Type B pancreatic cell (in vitro differentiated cells): ENCODE measurements at regions not wholly inside any gene's neighbourhood (a gene's known extent, or its start where the extent isn't known, plus 50 kb on each side); places are given as distances from the start of the nearest gene placed in this dataset.

Experiments
- DNase-seq: peaks from one replicate; pipeline ENCODE4 v3.0.0; 2021; ENCODE audit warnings: mixed read lengths; ENCODE audit not compliant: unreplicated experiment; ENCODE audit errors: extremely low spot score
- H3K27ac Mint-ChIP-seq: 2 replicates; pipeline ENCODE4 v1.8.0; 2021; ENCODE audit warnings: mild to moderate bottlenecking, mixed read lengths
- H3K27me3 Mint-ChIP-seq: 2 replicates; pipeline ENCODE4 v1.8.0; 2021; ENCODE audit warnings: mixed read lengths
- H3K36me3 Mint-ChIP-seq: 2 replicates; pipeline ENCODE4 v1.8.0; 2021; ENCODE audit warnings: mixed read lengths
- H3K4me1 Mint-ChIP-seq: one replicate; pipeline ENCODE4 v1.8.0; 2021; ENCODE audit warnings: mixed read lengths; ENCODE audit not compliant: unreplicated experiment
- H3K4me3 Mint-ChIP-seq: 2 replicates; pipeline ENCODE4 v1.8.0; 2021; ENCODE audit warnings: mild to moderate bottlenecking, mixed read lengths
- H3K9me3 Mint-ChIP-seq: 2 replicates; pipeline ENCODE4 v1.8.0; 2021; ENCODE audit warnings: mixed read lengths
- TF ChIP-seq, protein P1 (sequence below): fragments of 200-600 bp; sonication (generic); conservative IDR thresholded peaks from 2 replicates; pipeline ENCODE4 v1.5.0; 2021; ENCODE audit warnings: antibody characterized with exemption, mild to moderate bottlenecking

DNA sequence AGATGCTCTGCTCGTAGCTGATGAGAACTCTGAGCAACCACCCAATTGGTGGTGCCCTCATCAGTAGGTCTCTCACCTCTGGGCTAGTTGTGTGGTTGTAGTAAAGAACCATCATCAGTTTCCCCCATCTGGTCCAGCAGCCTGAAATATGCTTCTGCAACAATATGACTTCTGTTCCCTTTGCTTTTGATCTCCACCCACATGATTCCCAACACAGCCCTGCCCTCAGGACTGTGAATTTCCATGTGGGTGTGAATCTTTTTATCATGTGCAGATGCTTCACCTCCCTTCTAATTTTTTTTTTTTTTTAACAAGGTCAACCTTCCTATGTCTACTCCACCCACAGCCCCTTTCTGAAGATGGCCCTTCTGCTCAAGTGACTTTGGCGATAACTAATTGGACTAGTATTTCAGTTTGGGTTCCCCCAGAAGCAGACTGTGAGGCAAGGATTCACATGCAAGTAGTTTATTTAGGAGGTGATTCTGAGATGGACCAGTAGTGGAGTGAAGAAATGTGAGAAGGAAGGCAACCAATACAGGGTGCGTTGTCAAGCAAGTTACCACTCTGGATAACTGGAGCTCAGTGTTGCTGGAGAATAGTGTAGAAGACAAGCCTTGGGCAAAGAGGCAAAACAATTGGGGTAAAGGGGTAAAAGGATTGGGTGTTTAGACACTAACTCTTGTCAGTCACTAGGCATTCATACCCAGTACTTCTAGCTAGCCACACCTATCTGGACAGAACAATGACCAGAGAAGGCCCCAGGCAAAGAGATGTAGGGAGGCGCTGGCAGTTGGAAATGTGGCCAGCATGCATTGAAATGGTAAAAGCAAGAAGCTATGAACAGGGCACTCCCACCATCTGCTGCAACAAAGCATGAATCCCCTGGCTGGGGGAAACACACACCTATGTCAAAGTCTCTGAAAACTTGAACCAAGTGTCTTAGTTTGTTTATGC, 466.2 kb downstream of the BCOR start:
- H3K9me3 Mint-ChIP-seq: peaks cover 8% of the 10 kb centered on the region

DNA sequence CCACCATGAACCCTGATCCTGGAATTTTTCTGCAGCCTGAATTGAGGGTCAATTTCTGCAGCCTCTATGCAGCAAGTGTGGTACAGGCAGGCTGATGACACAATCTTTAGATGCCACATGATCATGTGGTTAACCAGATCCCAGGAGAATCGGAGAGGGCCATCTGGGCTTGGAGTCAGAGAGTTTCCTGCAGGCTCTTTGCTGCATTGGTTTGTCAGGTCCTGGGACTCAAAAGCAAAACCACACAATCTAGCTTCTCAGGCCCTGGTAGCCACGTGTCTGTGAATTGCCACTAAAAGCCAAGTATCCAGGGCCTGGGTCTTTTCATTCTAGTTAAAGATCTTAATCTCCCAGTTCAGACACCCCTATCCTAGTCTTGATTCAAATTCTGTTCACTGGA, 464.5 kb downstream of the BCOR start:
- DNase-seq: no peak
- TF ChIP-seq, protein P1, sequence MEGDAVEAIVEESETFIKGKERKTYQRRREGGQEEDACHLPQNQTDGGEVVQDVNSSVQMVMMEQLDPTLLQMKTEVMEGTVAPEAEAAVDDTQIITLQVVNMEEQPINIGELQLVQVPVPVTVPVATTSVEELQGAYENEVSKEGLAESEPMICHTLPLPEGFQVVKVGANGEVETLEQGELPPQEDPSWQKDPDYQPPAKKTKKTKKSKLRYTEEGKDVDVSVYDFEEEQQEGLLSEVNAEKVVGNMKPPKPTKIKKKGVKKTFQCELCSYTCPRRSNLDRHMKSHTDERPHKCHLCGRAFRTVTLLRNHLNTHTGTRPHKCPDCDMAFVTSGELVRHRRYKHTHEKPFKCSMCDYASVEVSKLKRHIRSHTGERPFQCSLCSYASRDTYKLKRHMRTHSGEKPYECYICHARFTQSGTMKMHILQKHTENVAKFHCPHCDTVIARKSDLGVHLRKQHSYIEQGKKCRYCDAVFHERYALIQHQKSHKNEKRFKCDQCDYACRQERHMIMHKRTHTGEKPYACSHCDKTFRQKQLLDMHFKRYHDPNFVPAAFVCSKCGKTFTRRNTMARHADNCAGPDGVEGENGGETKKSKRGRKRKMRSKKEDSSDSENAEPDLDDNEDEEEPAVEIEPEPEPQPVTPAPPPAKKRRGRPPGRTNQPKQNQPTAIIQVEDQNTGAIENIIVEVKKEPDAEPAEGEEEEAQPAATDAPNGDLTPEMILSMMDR: no peak
- Mint-ChIP-seq H3K9me3 (peaks cover 8% of the 10 kb centered on the region), H3K27ac (no peak overlapping the region), H3K4me1 (no peaks in the 10 kb centered on the region), H3K4me3 (no peak overlapping the region), H3K27me3 (no peaks in the 10 kb centered on the region), H3K36me3 (no peaks in the 10 kb centered on the region)

More for the DNA sequence above, 466.2 kb downstream of the BCOR start:
- Mint-ChIP-seq H3K4me3 (no peak overlapping the region), H3K27ac (no peak overlapping the region), H3K27me3 (no peaks in the 10 kb centered on the region), H3K4me1 (no peaks in the 10 kb centered on the region), H3K36me3 (no peaks in the 10 kb centered on the region)
- no peak for DNase-seq
- TF ChIP-seq, protein P1: no peak

DNA sequence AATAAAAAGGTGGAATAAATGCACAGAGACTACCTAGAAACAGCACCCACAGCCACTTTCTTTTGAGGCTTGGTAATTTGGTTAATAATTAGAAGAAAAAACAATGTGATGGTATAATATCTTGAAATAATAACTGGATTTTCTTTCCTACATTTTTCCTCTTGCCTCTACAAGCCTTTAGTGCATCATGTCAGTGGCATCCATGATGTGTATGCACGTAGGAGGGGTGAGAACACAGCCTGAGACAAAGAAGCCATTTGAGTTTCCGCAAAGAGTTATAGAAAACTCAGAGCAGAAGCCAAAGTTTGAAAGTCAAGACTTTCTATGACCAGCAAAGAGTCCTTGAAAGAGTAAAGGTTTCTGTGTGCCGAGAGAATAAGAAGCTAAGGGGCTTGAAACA, 461.3 kb downstream of the BCOR start:
- Mint-ChIP-seq H3K36me3 (no peaks in the 10 kb centered on the region), H3K9me3 (peaks cover 14% of the 10 kb centered on the region), H3K4me3 (no peak overlapping the region), H3K27me3 (no peaks in the 10 kb centered on the region), H3K27ac (no peak overlapping the region), H3K4me1 (no peaks in the 10 kb centered on the region)
- no peak for DNase-seq
- TF ChIP-seq, protein P1: no peak

DNA sequence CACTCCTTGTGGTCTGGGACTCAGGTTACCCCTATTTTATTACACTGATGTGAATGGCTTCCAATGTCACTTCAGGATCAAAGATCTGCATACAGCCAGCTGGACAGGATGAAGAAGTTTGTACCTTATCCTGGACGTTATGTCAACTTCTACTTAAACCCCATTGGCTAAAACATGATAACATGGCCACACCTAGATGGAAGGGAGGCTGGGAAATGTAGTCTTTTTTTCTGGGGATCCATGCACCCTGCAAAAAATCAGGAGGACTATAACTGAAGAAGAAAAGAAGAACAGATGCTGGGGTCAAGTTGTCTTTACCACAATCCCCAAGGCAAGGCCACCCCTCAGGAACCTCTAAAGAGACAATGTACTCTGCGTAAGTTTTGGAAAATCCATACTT, 459.2 kb downstream of the BCOR start:
- H3K36me3 Mint-ChIP-seq: no peaks in the 10 kb centered on the region
- TF ChIP-seq, protein P1: no peak
- peaks cover 13% of the 10 kb centered on the region for H3K9me3 Mint-ChIP-seq
- no peak overlapping the region for H3K27ac Mint-ChIP-seq
- H3K4me1 Mint-ChIP-seq: peaks cover 20% of the 10 kb centered on the region
- no peak overlapping the region for H3K4me3 Mint-ChIP-seq
- H3K27me3 Mint-ChIP-seq: no peaks in the 10 kb centered on the region
- DNase-seq: no peak

DNA sequence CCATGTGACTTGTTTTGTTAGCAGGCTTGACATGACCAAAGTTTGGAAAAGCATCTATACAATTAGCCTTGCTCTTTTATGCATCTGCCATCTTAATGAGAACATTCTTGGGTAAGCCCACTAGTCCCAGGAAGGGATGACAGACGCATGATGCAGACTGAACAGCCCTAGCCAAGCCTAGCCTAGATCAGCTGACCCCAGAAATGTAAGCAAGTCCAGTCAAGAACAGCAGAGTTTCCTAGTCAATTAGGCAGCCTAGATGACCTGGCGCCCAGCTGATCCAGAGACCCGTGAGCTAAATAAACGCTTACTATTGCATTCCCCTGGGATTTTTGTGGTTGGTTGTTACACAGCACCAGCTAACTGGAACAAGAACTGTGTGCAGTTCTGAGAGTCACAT, 457.9 kb downstream of the BCOR start:
- Mint-ChIP-seq H3K9me3 (peaks cover 13% of the 10 kb centered on the region), H3K27ac (no peak overlapping the region), H3K4me1 (peaks cover 21% of the 10 kb centered on the region), H3K36me3 (no peaks in the 10 kb centered on the region), H3K4me3 (no peak overlapping the region), H3K27me3 (no peaks in the 10 kb centered on the region)
- TF ChIP-seq, protein P1: no peak
- no peak for DNase-seq
